Thoracic aorta (tissue), 2 donors: ENCODE measurements at regions not wholly inside any gene's neighbourhood (a gene's known extent, or its start where the extent isn't known, plus 50 kb on each side); places are given as distances from the start of the nearest gene placed in this dataset.

Experiments used
- ATAC-seq: fragments of 150-250 bp; one replicate; pipeline ENCODE4 v1.8.0; 2017; ENCODE audit warnings: low read depth; ENCODE audit not compliant: insufficient number of reproducible peaks, low FRiP score
- DNase-seq: peaks from one replicate; pipeline ENCODE4 v3.0.0-alpha.2; 2020; ENCODE audit warnings: low spot score
- H3K27ac ChIP-seq, 2 donors: fragments of 200-600 bp; sonication (generic); 1 replicate in 1 of 2; 2 replicates in 1 of 2; pipeline ENCODE4 v1.5.1; 2016; ENCODE audit warnings: mild to moderate bottlenecking in 2 of 2, moderate library complexity in 2 of 2
- H3K27me3 ChIP-seq: fragments of 200-600 bp; sonication (generic); replicated peaks from 2 replicates; pipeline ENCODE4 v1.6.0; 2016; ENCODE audit warnings: mild to moderate bottlenecking; ENCODE audit not compliant: insufficient read depth
- H3K36me3 ChIP-seq: fragments of 200-600 bp; sonication (generic); one replicate; pipeline ENCODE4 v1.5.1; 2016
- H3K4me1 ChIP-seq, 2 donors: fragments of 200-600 bp; sonication (generic); 1 replicate in 1 of 2; 2 replicates in 1 of 2; pipeline versions ENCODE4 v1.5.1 to v1.6.0; 2016; ENCODE audit warnings: low read depth in 2 of 2, mild to moderate bottlenecking in 1 of 2; ENCODE audit not compliant: control insufficient read depth in 1 of 2
- H3K4me3 ChIP-seq: fragments of 200-600 bp; sonication (generic); 2 replicates; pipeline ENCODE4 v1.5.1; 2016; ENCODE audit warnings: mild to moderate bottlenecking
- H3K9me3 ChIP-seq: fragments of 200-600 bp; sonication (generic); 2 replicates; pipeline ENCODE4 v1.5.1; 2016
- TF ChIP-seq, protein P1 (sequence below): fragments of 200-600 bp; sonication (generic); IDR thresholded peaks from one replicate; pipeline ENCODE4 v1.5.1; 2019; ENCODE audit warnings: antibody characterized with exemption

DNA sequence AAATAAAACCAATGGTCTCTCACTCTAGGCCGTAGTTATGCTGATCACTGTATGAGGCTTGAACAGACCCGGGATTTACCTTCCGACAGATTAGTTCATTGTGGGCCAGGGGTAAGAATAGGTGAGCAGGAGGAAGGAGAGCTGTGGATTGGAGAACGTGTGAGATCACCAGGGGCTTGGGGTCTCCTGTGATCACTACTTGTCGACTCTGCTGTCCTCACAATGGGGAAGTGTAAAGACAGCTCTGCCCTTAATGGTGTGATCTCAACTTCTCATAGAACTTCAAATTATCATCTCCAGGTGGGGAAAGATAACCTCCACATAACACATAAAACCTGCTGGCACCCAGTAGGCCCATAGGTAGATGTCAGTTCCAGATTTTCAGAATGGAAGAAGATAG is 56.2 kb upstream of the RPS6KA3 start:
- DNase-seq (no peak), ATAC-seq (no peak)
- H3K27me3 ChIP-seq = no peaks in the 10 kb centered on the region
- H3K9me3 ChIP-seq = no peaks in the 10 kb centered on the region
- no peaks in the 10 kb centered on the region for H3K36me3 ChIP-seq
- no peak overlapping the region for H3K4me3 ChIP-seq
- H3K4me1 ChIP-seq = no peaks in the 10 kb centered on the region
- TF ChIP-seq, protein P1, sequence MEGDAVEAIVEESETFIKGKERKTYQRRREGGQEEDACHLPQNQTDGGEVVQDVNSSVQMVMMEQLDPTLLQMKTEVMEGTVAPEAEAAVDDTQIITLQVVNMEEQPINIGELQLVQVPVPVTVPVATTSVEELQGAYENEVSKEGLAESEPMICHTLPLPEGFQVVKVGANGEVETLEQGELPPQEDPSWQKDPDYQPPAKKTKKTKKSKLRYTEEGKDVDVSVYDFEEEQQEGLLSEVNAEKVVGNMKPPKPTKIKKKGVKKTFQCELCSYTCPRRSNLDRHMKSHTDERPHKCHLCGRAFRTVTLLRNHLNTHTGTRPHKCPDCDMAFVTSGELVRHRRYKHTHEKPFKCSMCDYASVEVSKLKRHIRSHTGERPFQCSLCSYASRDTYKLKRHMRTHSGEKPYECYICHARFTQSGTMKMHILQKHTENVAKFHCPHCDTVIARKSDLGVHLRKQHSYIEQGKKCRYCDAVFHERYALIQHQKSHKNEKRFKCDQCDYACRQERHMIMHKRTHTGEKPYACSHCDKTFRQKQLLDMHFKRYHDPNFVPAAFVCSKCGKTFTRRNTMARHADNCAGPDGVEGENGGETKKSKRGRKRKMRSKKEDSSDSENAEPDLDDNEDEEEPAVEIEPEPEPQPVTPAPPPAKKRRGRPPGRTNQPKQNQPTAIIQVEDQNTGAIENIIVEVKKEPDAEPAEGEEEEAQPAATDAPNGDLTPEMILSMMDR = no peak
- no peak overlapping the region for H3K27ac ChIP-seq

DNA sequence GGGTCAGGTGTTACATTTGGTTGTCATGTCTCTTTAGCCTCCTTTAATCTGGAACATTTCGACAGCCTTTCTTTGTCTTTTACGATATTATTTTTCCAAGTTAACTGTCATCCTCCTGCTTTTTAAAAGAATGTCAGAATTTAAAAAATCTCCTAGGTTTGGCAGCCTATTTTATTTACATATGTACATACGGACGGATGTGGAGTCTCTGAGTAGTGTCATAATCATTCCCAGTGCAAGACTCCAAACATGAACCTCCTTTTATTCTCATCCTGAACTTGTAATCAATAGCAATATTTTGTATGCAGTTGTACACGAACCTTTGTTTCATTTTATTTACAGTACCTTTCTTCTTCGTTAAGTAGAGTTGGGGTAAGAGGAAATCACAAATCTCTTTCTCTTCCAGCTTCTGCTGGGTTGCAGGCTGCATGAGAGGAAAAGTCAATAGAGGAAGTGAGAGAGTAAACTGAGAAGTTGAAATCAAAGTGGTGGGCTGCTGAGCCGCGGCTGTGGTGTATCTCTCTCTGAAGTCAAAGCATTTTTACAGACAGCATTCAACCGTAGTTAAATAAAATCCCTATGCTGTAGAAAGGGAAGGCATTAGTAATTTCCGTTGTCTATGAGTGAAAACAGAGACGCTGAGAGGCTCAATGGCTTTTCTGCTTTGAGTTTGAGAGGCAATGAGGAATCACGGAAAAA is 53.9 kb upstream of the RPS6KA3 start:
- TF ChIP-seq, protein P1 = no peak
- Histone ChIP-seq H3K27ac (no peak overlapping the region), H3K36me3 (no peaks in the 10 kb centered on the region), H3K4me1 (no peaks in the 10 kb centered on the region), H3K9me3 (no peaks in the 10 kb centered on the region), H3K4me3 (no peak overlapping the region), H3K27me3 (no peaks in the 10 kb centered on the region)
- DNase-seq = no peak
- ATAC-seq = no peak

DNA sequence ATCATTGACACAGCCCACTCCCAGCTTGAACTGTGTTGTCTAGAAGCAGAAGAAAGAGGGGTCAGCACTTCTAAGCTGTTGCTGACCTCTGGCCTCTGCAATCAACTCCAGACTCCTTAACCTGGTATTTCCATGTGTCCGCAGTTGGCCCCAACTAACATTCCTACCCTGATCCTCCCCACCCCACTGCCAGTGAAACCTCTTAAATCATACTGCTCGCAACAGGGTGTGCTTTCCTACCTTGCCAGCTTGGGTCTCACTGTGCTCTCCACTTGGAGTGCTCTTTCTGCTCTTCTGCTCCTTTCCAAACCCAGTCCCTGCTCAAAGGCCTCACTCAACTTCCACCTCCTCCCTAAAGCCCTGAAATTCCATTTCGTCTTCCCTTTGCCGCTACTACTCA is 52.3 kb upstream of the RPS6KA3 start:
- ATAC-seq (no peak), DNase-seq (no peak)
- no peaks in the 10 kb centered on the region for H3K4me1 ChIP-seq
- no peak overlapping the region for H3K27ac ChIP-seq
- TF ChIP-seq, protein P1 = no peak
- H3K9me3 ChIP-seq = no peaks in the 10 kb centered on the region
- H3K27me3 ChIP-seq = no peaks in the 10 kb centered on the region
- H3K36me3 ChIP-seq = no peaks in the 10 kb centered on the region
- H3K4me3 ChIP-seq = no peak overlapping the region

DNA sequence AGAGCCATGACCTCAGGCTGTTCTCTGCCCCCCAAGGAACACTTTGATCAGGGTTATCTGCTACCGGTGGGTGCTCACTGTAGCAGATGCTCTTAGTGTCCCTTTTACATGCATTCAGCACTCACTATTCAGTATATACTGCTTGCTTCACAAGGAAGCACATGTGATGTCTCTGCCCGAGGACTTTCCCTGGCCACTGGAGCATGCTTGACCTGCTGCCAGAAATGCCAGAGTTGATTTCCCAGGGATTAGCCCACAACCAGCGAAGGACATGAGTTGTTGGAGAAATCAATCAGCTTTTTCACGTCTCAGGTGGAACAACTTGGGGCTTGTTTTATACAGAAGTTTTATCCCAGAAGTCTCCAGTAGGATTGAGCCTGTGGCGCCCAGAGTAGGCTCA is 51.2 kb upstream of the RPS6KA3 start:
- no peaks in the 10 kb centered on the region for H3K27me3 ChIP-seq
- no peak overlapping the region for H3K27ac ChIP-seq
- no peaks in the 10 kb centered on the region for H3K4me1 ChIP-seq
- DNase-seq (no peak), ATAC-seq (no peak)
- TF ChIP-seq, protein P1 = no peak
- H3K9me3 ChIP-seq = no peaks in the 10 kb centered on the region
- no peaks in the 10 kb centered on the region for H3K36me3 ChIP-seq
- H3K4me3 ChIP-seq = no peak overlapping the region
